Right lobe of liver (tissue), 6 donors: ENCODE measurements at regions not wholly inside any gene's neighbourhood (a gene's known extent, or its start where the extent isn't known, plus 50 kb on each side); places are given as distances from the start of the nearest gene placed in this dataset.

ENCODE experiments used
- ATAC-seq, 4 donors: fragments of 200-7000 bp; cut with Tn5 transposase; one replicate each; pipeline ENCODE4 v1.9.1; 2020; ENCODE audit warnings: mild to moderate bottlenecking in 4 of 4, moderate library complexity in 4 of 4
- DNase-seq, 3 donors: peaks; one replicate each; pipeline ENCODE4 v3.0.0-alpha.2; 2020
- H3K27ac ChIP-seq, 3 donors: fragments of 200-600 bp; one replicate each; pipeline ENCODE4 v1.8.0; 2022
- H3K27me3 ChIP-seq, 2 donors: fragments of 200-600 bp; one replicate each; pipeline ENCODE4 v1.8.0; 2022
- H3K36me3 ChIP-seq, 4 donors: fragments of 200-600 bp; sonication (generic) in 1 of 4; one replicate each; pipeline versions ENCODE4 v1.5.1 to v1.8.0; 2017 to 2022; ENCODE audit warnings: control low read depth in 1 of 4
- H3K4me1 ChIP-seq, 4 donors: fragments of 200-600 bp; sonication (generic) in 1 of 4; one replicate each; pipeline versions ENCODE4 v1.5.1 to v1.8.0; 2017 to 2022; ENCODE audit warnings: control low read depth in 1 of 4
- H3K4me3 ChIP-seq, 3 donors: fragments of 200-600 bp; one replicate each; pipeline ENCODE4 v1.8.0; 2022
- H3K9me3 ChIP-seq, 4 donors: fragments of 200-600 bp; sonication (generic) in 1 of 4; one replicate each; pipeline versions ENCODE4 v1.5.1 to v1.8.0; 2017 to 2022; ENCODE audit warnings: control low read depth in 1 of 4
- POLR2A ChIP-seq: fragments of 450-650 bp; IDR thresholded peaks from one replicate; pipeline ENCODE4 v1.6.1; 2017; ENCODE audit warnings: antibody characterized with exemption, mild to moderate bottlenecking
- WGBS: methylation state at CpG from one replicate; pipeline ENCODE4 v1.1.6; 2018; ENCODE audit warnings: low coverage, low lambda C conversion rate; ENCODE audit not compliant: insufficient coverage; ENCODE audit errors: missing lambda C conversion rate; 5-methylcytosine and 5-hydroxymethylcytosine counted together
- intact Hi-C, 2 donors: fragments of 100-400 bp; cut with DNase I; formaldehyde crosslinking; loops; one replicate each; pipeline versions ENCODE4 v1.11.2 to v1.14.1; 2022
- TF ChIP-seq, protein P1 (sequence below), 4 donors: fragments of 200-600 bp in 3 of 4; fragments of 450-650 bp in 1 of 4; IDR thresholded peaks; one replicate each; pipeline versions ENCODE4 v1.5.1 to v1.8.0; 2016 to 2022; ENCODE audit warnings: antibody characterized with exemption in 4 of 4, mild to moderate bottlenecking in 2 of 4
- donor health status: DM: no; HTN: yes; CAD: no.
- donor health status: DM: no; HTN: no; CAD: no.
- donor health status: DM: no; HTN: no; CAD: no.
- donor health status: DM: no; HTN: yes; CAD: no.
- donor health status: DM: no; HTN: yes; CAD: no.

- Histone ChIP-seq H3K9me3 (no peaks in the 10 kb centered on the region), H3K27me3 (no peaks in the 10 kb centered on the region), H3K4me3 (no peak overlapping the region), H3K4me1 (no peaks in the 10 kb centered on the region), H3K36me3 (no peaks in the 10 kb centered on the region), H3K27ac (no peak overlapping the region)
- intact Hi-C loops, result no loop called here
- WGBS, result 46% methylated on average over 2 of the region's 2 CpGs
- TF ChIP-seq, protein P1, sequence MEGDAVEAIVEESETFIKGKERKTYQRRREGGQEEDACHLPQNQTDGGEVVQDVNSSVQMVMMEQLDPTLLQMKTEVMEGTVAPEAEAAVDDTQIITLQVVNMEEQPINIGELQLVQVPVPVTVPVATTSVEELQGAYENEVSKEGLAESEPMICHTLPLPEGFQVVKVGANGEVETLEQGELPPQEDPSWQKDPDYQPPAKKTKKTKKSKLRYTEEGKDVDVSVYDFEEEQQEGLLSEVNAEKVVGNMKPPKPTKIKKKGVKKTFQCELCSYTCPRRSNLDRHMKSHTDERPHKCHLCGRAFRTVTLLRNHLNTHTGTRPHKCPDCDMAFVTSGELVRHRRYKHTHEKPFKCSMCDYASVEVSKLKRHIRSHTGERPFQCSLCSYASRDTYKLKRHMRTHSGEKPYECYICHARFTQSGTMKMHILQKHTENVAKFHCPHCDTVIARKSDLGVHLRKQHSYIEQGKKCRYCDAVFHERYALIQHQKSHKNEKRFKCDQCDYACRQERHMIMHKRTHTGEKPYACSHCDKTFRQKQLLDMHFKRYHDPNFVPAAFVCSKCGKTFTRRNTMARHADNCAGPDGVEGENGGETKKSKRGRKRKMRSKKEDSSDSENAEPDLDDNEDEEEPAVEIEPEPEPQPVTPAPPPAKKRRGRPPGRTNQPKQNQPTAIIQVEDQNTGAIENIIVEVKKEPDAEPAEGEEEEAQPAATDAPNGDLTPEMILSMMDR (IDR thresholded peaks at IDR 0.05), result no peak
- TF ChIP-seq POLR2A, result no peak
- DNase-seq (no peak), ATAC-seq (no peak)
Measured at GRCh38 chr2:164084066-164084465, 348.3 kb upstream of the FIGN start.

DNA sequence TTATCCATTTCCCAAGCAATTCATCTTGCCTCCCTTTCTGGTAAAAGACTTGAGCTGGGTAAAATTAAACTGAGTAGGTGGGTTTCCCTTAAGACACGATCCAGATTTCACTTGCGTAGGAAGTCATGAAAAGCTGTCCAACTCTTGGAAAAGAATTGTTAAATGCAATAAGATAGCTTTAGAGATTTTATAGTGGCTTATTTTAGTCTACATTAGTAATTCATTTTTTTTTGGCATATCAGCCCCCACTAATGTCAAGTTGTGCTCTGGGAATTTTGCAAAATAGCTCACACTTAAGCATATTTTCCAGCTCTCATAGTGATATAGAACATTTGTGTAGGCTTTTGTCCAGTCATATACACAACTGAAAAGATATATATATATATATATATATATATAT, 344.7 kb upstream of the FIGN start:
- no peaks in the 10 kb centered on the region for H3K27me3 ChIP-seq
- DNase-seq, result no peak
- H3K36me3 ChIP-seq, result no peaks in the 10 kb centered on the region
- TF ChIP-seq, protein P1 (IDR thresholded peaks at IDR 0.05), result no peak
- TF ChIP-seq POLR2A, result no peak
- H3K9me3 ChIP-seq, result no peaks in the 10 kb centered on the region
- H3K4me1 ChIP-seq, result no peaks in the 10 kb centered on the region
- H3K27ac ChIP-seq, result no peak overlapping the region
- intact Hi-C loops, result no loop called here
- no peak for ATAC-seq
- WGBS, result 63% methylated on average over 2 of the region's 2 CpGs
- H3K4me3 ChIP-seq, result no peak overlapping the region

- no peak overlapping the region for H3K4me3 ChIP-seq
- WGBS, result 58% methylated on average over 2 of the region's 2 CpGs
- DNase-seq (no peak), ATAC-seq (no peak)
- H3K27me3 ChIP-seq, result no peaks in the 10 kb centered on the region
- no peak overlapping the region for H3K27ac ChIP-seq
- TF ChIP-seq POLR2A, result no peak
- TF ChIP-seq, protein P1 (IDR thresholded peaks at IDR 0.05), result no peak
- H3K9me3 ChIP-seq, result no peaks in the 10 kb centered on the region
- no peaks in the 10 kb centered on the region for H3K36me3 ChIP-seq
- no peaks in the 10 kb centered on the region for H3K4me1 ChIP-seq
- intact Hi-C loops, result no loop called here
Measured at GRCh38 chr2:164079258-164079657, 343.4 kb upstream of the FIGN start.

DNA sequence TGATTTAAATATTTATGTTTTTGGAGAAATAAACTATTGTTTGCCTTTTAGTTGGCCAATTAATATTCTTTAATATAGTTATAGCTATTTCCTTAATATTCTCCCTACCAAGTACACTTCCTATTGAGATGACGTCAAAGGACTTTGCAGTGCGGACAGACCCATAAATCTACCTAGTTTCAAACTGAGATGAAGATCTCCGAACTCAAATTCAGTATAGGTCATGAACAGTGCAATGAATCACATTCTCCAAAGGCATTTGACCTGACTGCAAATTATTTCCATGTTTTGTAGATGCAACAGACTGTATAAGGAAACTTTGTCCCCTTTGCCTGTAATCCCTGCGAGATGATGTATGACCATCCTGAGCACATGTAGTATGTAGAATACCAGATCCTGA, 342.6 kb upstream of the FIGN start:
- no peak overlapping the region for H3K27ac ChIP-seq
- H3K36me3 ChIP-seq, result no peaks in the 10 kb centered on the region
- no peak for ATAC-seq
- no peaks in the 10 kb centered on the region for H3K9me3 ChIP-seq
- no peak overlapping the region for H3K4me3 ChIP-seq
- no peaks in the 10 kb centered on the region for H3K4me1 ChIP-seq
- no peaks in the 10 kb centered on the region for H3K27me3 ChIP-seq
- no peak for DNase-seq
- WGBS, result 67% methylated on average over 4 of the region's 4 CpGs
- TF ChIP-seq, protein P1 (IDR thresholded peaks at IDR 0.05), result no peak
- no peak for TF ChIP-seq POLR2A
- intact Hi-C loops, result no loop called here
